Skeletal muscle cell (primary cell): ENCODE measurements at regions not wholly inside any gene's neighbourhood (a gene's known extent, or its start where the extent isn't known, plus 50 kb on each side); places are given as distances from the start of the nearest gene placed in this dataset.
"Not testable (repeated sequence)": the region's sequence is repeated elsewhere in the genome, so short reads cannot be mapped to it uniquely, and the experiment has no call there.

Experiments used
- DNase-seq: peaks from one replicate; pipeline ENCODE4 v3.0.0-alpha.2; 2010; ENCODE audit warnings: low read depth
- H3K4me3 ChIP-seq: 2 replicates; pipeline ENCODE4 v1.5.1; 2011; ENCODE audit warnings: low read depth, mild to moderate bottlenecking, control low read depth, low read length, moderate library complexity

DNA sequence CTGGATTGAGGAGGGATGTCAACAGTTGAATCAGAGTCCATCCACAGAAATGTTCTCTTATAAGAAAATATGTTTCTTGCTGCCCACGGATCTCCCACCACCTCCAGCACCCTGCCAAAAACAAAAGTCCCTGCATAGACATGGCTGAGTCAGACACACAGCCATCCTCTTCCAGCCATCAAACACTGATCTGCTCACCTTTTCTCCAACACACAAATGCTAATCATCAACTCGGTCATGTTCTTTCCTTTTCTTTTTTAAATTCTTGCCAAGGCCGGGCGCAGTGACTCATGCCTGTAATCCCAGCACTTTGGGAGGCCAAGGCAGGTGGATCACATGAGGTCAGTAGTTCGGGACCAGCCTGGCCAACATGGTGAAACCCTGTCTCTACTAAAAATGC lies 110.7 kb upstream of the IL12A start:
- DNase-seq, result peak; percentile 62

DNA sequence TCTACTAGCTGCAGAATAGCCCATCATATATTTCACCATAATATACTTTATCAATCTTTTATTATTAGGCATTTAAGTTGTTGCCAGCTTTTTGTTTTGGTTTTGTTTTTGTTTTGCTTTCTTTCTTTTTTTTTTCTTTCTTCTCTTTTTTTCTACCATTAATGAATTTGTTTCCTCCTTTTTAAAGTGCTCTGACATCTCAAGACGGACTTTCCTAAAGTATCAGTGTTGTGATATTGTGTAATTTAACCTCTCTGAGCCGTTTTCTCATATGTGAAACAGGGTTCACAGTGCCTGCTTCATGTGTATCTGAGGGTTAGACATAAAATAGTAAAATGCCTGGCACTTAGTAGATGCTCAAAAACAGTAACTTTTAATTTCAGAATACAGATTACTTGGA lies 109.5 kb upstream of the IL12A start:
- no peak for DNase-seq
- no peak overlapping the region for H3K4me3 ChIP-seq

More for the DNA sequence above, 110.7 kb upstream of the IL12A start:
- no peak overlapping the region for H3K4me3 ChIP-seq

DNA sequence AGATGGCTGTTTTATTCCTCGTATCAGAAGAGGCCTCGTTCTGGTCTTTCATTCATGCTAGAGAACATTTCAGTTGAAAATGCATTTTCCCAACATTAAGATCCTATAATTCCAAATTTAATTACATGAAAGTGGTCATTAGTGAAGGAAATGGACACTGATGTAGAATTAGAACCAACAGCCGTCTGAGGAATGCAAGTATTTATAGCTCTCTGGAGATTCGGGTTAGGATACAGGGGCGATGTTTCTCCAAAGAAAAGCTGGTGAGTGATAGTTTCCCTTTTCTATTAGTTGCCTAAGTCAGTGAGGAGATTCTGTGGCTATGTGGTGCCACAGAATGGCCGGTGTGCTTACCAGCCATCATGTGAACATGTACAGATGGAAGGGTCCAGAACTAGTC lies 109.0 kb upstream of the IL12A start:
- DNase-seq, result no peak
- no peak overlapping the region for H3K4me3 ChIP-seq

DNA sequence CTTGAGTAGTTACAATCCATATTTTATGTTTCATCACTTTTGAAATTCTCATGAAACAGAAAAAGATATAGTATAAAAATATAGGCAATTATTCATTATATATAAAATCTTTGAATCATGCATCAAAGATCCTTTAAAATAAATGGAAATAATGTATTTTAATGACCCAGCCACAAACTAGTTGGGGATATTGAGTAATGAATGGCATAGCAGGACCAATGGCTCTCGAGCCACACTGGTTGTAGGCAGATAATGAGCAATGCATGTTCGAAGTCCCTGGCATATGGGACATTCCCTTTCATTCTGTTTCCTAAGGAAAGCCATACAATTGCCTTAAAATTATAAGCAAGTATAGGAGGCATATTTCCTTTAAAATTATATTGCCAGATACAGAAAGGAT lies 107.4 kb upstream of the IL12A start:
- no peak overlapping the region for H3K4me3 ChIP-seq
- DNase-seq, result no peak

DNA sequence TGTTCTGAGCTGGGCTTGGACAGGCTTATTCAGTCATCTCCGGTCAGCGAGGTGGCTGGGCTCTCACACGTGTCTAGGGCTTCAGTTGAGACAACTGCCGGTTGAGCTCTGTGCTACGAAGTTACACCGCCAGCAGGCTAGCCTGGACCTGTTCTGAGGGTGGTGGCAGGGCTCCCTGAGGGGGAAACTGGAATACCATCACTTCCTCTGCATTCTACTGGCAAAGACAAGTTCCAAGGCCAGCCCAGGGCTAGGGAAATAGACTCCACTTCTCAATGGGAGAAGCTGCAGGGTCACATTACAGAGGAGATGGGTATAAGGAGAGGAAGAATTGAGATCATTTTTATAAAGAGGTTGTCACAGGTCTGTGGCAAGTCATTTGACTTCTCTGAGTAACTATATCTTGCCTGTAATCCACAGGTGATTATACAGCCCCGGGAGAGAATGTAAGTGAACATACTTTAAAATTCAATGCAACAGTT lies 106.8 kb upstream of the IL12A start:
- DNase-seq, result no peak
- H3K4me3 ChIP-seq, result no peak overlapping the region

DNA sequence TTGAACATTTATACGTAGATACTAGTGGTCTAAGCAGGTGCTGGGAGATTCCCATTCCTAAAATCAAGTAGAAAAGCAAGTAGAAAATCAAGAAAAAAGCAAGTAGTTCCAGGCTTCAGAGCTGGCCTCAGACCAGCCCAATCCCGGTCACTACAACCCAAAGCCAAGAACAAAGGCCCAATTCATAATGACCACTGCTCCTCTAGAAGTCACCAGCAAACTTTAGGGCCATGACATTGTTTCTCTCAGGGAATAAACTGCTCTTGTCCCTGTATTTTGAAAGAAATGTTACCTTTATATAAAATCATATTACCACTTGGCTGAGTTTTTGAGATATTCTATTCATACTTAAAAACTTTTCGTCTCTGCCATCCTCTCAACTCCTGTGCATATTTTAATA lies 106.3 kb upstream of the IL12A start:
- no peak for DNase-seq

DNA sequence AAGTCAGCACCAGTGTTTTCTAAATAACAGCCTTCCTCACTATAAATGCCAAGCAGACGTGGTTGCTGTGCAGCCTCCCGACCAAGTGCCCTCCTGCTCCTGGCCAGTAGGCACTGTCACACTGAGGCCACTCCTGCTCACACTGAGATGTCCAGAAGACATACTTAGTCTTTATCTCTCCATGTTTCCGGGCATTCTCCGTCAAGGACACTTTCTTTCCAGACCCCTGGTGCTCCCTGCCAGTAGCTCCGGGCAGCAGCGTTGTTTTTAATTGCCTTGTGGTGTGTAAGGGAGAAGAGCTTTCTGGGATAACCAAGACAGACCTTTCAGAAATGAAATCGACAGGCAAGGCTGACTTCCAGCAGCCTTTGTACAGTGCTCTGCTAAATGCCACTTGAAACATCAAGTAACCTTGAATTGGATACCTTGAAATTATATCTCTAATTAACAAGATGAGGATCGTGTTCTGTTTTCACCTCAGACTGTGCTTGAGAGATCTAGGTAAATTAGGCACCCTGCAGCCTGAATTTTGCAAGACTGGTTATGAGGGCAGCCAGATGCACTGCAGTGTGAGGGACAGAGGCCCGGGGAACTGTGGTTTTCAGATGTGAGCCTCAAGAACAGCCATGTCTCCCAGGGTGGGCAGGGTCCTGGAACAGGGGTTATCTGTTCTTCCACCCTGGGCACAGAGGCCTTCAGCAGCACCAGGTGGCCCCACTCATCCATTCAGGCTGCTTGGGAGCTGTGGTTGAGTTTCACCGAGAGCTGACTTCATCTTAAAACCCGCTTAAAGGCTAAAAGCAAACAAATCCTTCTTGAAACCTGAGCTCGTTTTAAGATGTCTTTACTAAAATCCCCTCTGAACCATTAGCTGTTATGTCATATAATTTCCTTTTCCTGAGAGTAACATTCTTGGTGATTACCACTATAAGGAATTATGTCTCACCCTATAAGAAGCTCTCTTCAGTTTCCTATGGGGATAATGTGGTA lies 105.5 kb upstream of the IL12A start:
- H3K4me3 ChIP-seq, result no peak overlapping the region

More for the DNA sequence above, 106.3 kb upstream of the IL12A start:
- H3K4me3 ChIP-seq, result no peak overlapping the region

DNA sequence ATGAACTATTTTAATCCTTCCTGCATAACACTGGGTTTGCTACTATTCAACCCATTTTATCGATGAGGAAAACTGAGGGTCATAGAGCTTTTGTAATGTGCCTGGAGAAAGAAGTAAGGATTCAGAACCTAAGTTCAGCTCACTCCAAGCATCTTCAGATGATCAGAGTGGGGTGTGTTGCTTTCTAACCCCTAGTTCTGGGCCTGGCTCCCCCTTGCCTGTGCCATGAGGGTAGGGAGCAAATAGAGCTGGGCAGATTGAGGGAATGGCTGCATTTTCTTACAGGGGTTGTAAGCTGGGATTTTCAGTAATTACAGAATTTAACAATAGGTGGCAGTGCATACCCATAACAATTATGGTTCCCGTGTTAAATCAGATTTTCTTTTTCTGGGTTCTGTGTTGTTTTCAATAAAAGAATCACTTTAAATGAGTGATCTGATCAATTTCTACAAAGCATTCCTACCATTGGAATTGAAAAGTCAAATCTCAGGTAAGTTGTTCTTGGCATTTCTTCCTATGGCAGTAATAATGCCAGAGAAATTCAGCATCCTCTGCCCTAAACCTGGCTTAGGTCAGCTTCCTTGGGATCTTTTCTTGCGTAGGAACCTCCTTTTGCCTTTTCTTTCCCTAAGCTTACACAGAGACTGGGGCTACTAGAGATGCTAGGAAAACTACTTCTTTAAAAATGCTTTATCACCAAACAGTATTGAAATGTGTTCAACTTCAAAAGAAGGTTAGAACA lies 103.8 kb upstream of the IL12A start:
- DNase-seq, result no peak
- H3K4me3 ChIP-seq, result no peak overlapping the region

More for the DNA sequence above, 105.5 kb upstream of the IL12A start:
- peak; percentile 67 for DNase-seq

DNA sequence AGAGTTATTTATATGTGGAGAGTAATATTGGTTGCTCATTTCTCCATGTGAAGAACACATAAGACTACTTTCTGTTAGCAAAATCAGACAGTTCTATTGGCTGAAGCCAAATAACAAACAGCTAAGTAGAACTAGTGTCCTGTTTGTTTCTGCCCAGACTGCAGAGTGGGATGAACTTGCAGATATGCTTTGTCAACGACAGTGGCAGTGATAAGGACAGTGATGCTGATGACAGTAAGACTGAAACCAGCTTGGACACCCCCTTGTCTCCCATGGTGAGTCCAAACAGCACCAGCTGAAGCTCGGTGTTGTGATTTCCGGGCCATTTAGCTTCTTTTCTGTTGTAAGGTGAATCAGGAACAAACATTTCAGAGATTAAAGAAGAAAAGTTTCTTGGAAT lies 102.6 kb upstream of the IL12A start:
- no peak for DNase-seq
- H3K4me3 ChIP-seq, result no peak overlapping the region

DNA sequence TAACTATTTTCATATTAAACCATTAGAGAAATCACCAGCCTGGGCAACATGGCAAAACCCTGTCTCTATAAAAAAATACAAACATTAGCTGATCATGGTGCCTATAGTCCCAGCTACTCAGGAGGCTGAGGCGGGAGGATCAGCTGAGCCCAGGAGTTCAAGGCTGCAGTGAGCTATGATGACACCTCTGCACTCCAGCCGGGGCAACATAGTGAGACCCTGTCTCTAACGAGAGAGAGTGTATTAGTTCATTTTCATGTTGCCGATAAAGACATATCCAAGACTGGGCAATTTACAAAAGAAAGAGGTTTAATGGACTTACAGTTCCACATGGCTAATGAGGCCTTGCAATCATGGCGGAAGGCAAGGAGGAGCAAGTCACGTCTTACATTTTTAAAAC lies 102.1 kb upstream of the IL12A start:
- DNase-seq, H3K4me3 ChIP-seq: not testable (repeated sequence)

DNA sequence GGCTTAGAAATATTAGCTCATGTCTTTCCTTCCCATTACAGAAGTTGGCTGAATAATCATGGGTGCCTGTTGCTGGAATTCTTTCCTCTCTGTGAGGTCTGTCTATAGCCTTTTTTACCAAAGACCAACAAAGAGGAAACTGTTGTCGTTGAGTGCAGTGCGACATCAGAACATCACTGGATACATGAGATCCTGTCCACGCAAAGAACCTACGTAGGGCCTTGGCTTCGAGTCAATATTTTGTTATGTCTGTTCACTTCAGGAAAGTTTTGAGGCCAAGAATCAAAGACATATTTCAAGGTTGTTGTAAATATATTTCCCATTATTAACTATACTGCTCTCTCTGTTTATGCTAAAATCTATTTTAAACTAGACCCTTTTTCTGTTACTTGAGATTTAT lies 101.5 kb upstream of the IL12A start:
- DNase-seq, result no peak
- H3K4me3 ChIP-seq, result no peak overlapping the region

DNA sequence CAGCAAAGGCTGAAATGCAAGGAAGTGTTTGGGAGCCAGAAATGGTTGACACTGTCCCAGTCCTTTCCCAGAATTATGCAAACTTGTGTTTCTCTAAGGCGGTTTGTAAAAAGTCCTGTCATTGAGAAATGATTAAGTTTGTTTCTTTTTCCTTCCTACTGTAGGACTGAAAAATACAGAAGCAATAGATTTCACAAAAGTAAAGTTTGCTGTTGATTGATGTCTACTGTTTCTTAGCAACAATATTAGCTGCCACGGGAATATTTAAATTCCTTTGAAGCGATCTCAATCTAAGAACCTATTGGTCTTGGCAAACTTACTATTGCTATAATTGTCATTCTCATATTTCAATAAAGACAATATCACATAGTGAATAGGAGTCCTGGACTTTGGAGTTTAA lies 100.7 kb upstream of the IL12A start:
- no peak for DNase-seq
- H3K4me3 ChIP-seq, result no peak overlapping the region

DNA sequence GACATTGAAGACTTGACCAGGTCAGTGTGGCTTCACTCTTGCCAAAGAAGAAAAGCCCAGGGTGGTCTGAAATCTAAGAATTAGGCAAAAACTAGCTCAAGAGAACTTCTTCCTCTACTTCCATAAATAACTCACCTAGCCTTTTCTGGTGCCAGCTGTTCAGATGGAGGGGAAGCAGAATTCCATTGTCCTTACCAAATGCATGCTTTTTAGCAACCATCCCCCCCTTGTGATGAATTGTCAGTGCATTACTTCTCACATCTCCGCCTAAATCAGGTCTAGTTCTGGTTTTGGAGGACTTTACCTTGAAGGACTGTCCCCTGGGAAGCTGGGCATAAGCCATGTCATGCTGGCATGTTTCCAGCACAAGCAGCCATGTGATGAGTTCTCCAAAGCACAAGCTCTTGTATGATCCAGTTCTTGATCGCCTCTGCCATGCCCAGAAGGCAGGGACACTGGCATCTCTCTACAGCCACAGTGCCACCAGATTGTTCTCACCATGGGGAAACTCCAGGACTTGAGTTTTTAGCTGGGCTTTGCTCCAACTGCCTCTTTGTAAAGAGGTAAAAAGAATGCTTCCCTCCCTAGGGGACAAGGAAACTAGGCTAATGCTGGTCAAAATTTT lies 96.4 kb upstream of the IL12A start:
- no peak for DNase-seq
- H3K4me3 ChIP-seq, result no peak overlapping the region

DNA sequence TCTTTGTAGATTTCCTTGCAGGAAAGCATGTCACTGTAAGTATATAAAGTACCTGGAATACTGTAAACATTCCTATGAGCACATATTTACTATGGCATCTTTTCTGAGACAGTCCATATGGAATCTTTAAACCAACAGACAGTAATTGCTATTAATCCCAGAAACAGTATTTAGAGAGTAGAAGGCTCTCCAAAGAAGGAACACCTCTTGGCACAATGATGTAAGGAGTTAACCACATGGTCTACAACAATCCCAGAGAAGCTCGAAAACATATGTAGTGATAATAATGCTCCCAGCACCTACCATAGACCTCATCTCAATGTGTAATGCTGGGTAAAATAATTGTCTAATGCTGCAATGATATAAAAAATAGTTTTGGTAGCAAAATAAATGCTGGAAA lies 95.8 kb upstream of the IL12A start:
- H3K4me3 ChIP-seq, result no peak overlapping the region
- DNase-seq, result no peak

DNA sequence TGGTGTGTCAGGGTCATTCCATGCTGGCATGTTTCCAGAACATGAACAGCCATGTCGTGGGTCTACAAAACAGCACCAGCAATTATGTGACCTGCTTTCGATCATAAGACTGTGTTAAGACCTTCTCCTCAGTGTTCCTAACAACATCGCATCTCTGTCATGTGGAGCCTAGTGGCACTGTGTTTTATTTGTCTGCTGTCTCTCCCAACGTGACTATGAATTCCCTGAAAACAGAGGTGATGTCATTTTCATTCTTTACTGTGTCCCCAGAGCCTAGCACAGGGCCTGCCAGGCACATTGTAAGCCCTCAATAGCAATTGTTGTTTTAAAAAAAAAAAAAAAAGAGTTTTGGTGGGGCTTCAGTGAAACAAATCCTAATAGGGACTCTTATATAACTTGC lies 94.2 kb upstream of the IL12A start:
- DNase-seq, result no peak
- no peak overlapping the region for H3K4me3 ChIP-seq

DNA sequence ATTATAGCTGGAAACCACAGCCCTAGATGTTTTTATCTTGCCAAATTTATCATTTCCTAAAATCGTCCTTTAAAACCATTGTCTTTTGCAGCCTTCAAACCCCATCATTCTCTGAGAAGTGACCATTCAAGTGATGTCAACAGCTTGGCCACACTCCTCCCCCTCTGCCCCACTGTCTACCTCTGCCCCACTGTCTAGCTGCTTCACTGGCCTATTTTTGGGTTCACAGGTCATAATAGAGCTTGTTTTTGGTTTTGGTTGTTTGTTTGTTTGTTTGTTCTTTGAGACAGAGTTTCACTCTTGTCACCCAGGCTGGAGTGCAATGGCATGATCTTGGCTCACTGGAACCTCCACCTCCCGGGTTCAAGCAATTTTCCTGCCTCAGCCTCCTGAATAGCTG lies 93.2 kb upstream of the IL12A start:
- DNase-seq, result no peak
- H3K4me3 ChIP-seq, result no peak overlapping the region

DNA sequence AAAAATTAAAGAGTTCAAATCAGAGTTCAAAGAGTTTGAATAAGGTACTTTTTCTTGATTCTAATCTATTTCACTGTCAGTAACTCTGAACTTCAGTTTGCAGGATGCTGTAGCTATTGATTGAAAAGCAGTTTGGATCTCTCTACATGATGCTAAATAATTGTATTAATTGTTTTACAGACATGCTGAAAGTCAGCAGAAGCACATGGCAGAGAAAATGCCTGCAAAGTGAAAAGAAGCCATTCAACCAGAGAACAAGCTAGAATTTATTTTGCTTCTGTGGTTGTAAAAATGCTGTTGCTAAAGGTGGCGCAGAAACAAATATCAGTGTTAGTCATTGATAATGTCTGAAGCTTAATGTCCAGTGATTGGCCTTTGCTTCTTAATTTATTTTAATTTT lies 92.1 kb upstream of the IL12A start:
- no peak for DNase-seq
- no peak overlapping the region for H3K4me3 ChIP-seq

DNA sequence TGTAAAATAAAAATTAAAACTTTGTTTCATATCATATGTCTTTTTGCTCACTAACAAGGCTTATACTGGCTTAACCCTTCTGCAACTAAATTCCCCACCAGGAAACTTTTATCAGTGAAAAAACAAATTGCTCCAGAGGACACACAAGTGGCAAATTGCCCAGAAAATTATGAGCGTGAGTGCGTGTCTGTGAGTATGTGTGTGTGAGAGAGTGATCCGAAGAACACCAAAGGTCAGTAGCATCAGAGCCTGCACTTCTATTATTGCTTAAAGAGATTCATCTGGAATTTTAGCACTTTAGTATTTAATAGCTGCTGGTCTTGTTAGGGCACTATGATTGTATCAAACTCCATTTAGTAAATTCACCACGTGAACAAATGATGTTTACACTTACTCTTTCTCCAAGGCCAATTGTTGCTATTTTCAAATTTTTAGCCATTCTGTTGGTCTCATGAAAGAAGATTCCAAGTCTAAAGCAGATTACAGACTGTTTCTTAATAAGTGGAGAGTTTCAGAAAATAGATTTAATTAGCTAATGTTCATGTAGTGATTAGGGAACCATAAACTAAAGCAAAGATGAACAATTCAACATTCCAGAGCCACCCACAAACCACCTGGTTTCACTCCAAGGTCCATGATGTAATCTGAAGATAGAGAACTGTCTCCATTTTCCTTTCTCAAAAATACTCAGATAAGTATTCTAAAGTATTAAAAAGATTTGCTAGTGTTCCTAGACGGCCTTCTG lies 91.1 kb upstream of the IL12A start:
- peak; percentile 81 for DNase-seq
- no peak overlapping the region for H3K4me3 ChIP-seq

DNA sequence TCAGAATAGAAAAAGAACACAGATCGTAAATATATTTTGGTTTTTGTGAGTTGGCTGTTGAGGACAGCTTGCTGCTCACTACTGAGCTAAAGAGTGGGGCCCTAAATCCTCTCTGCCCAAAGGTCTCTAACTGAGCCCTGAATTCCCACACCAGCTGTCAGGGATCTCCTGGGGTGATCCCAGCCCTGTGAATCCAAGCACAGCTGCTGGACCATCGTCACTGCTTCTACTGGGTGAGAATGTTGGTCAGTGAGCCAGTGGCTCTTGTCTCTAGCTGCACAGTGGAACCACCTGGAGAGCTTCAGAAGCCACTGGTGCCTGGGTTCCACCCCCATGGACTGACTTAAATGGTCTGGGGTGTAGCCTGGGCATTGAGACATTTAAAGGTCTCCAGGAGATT lies 90.5 kb upstream of the IL12A start:
- no peak for DNase-seq
- H3K4me3 ChIP-seq, result no peak overlapping the region
